NCI-H2227 (cell line): ENCODE measurements at regions not wholly inside any gene's neighbourhood (a gene's known extent, or its start where the extent isn't known, plus 50 kb on each side); places are given as distances from the start of the nearest gene placed in this dataset.

Experiments
- DNase-seq: peaks from one replicate; lab custom pipeline; 2025; ENCODE audit not compliant: unreplicated experiment; lab: John Stamatoyannopoulos, UW

GRCh38 chr20:39944861-39945260 lies 744.2 kb downstream of the MAFB start:
- DNase-seq = no peak

GRCh38 chr20:39943336-39943735 lies 745.7 kb downstream of the MAFB start:
- no peak for DNase-seq

- DNase-seq = no peak
Measured at GRCh38 chr20:39941245-39941644, 747.8 kb downstream of the MAFB start.

GRCh38 chr20:39939241-39939865 lies 749.7 kb downstream of the MAFB start:
- DNase-seq = no peak

DNA sequence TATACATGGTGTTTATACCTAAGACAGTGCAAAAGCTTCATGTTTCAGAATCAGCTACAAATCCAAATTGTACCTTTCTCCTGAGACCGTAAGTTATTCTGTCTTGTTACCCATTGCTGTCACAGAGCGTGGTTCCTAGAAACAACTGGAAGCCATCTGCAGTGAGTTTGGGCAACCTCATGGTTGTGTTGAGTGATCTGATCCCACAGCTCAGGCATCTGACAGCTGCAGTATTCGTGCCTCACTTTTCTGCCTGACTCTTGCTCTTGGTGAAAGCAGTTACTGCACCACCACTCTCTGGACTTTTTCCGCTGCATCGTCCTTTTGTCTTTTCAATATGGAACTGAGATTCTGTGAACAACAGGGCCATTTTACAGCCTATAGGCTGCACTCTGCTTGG lies 752.6 kb downstream of the MAFB start:
- no peak for DNase-seq

DNA sequence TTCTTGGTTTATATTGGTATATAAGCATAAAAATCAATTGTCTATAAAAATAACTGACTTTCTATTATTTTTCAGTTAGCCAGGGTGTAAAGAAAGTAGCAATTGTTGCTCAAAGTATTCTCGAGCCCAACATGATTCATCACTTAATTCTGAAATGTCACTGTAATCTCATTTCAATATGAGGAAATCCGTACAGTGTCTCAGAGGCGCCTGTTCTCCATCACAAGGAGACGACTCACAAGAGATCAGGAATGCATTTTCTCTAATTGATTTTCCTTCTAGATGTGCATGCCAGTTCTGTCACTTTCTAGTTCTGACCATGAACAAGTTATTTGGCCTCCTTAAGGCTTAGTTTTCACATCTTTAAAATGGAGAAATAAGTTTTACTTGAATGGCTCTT lies 753.1 kb downstream of the MAFB start:
- no peak for DNase-seq

GRCh38 chr20:39916236-39916765 lies 772.7 kb downstream of the MAFB start:
- no peak for DNase-seq

DNA sequence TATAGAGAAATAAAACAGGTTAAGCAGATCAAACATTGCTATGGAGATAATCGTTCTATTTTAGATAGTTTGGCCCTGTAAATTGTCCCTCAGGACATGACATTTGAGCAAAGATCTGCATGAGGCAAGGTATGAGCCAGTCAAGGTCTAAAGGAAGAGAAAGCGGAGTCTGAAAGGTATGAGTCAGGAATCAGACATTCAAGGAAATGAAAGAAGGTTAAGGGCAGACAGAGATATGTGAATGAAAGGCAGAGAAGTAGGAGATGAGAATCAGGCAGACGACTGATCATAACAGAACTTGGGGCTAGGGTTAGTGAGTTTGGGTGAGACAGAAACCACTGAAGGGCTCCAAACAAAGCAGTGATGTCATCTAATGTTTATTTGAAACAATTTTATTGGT lies 775.8 kb downstream of the MAFB start:
- no peak for DNase-seq

DNA sequence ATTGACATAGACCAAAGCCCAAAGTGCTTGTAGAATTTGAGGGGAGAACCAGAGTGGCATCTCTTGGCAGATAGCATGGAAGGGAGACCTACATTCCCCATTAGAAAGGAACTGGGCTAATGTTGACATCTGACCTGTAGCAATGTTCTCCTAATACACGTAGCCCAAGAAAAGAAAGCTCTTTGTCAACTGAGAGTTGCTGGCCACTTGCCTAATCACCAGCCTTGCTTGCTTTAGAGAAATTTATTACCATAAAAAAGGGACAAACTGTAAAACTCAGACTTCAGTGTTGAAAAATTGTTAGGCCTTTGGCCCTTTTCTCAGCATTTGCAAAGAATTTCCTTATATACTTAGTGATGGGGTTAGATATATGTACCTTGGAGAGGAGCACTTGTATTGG lies 777.5 kb downstream of the MAFB start:
- no peak for DNase-seq

- DNase-seq = no peak
Measured at GRCh38 chr20:39910536-39910935, 778.5 kb downstream of the MAFB start.

GRCh38 chr20:39909447-39909846 lies 779.6 kb downstream of the MAFB start:
- no peak for DNase-seq

GRCh38 chr20:39904476-39905112 lies 784.4 kb downstream of the MAFB start:
- no peak for DNase-seq

- no peak for DNase-seq
Measured at GRCh38 chr20:39903806-39904465, 785.1 kb downstream of the MAFB start.

GRCh38 chr20:39899881-39900280 lies 789.2 kb downstream of the MAFB start:
- DNase-seq = no peak

DNA sequence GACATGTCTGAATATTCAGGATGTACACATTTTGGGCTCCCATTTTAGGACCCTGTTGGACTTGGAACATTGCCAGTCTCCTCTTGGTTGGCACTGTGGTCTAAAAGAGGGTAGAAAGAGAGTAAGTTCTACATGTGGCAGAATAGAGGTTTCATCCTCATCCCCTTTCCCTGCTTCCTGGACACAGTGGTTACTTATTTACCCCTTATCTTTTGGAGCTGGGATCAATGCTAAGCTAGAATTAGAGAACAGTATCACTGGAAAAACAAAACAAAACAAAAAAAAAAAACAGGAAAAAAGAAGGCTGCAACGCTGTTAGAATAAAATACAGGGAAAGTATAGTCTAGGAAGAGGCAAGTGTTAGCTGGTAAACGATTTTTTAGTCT lies 790.6 kb downstream of the MAFB start:
- DNase-seq = no peak

- no peak for DNase-seq
Measured at GRCh38 chr20:39897781-39898466, 791.1 kb downstream of the MAFB start.

- no peak for DNase-seq
Measured at GRCh38 chr20:39897058-39897457, 792.0 kb downstream of the MAFB start.

GRCh38 chr20:39894067-39894466 lies 795.0 kb downstream of the MAFB start:
- DNase-seq = no peak

DNA sequence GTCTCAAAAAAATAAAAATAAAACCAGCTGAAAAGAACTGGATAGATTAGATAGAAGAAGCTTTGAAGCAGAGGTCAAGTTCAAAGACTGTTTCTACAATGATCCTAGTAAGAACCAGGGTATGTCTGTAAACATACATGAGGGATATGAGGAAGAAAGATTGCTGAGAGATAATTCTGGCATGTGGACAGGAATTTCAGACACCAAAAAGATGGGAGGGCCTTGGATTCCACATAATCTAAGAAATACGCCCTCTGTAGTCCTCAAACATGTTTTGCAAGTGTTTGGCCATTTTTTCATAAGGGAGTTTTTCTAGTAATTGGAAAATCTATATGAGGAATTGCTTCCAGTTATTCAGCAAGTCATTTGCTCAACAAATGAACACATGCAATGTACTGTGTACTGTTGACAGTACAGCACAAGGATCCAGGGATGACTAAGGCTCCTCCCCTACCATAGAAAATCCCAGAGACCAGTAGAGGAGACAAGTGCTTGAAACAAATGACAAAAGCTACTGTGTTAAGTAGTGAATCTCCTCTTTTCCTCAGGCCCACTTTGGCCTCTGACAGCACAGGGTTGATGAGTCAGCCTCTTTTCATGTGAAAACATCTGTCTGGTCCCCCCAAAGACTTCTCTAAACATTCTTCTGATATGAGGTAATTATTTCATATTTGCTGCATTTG lies 795.9 kb downstream of the MAFB start:
- no peak for DNase-seq

GRCh38 chr20:39890697-39891096 lies 798.3 kb downstream of the MAFB start:
- DNase-seq = no peak

DNA sequence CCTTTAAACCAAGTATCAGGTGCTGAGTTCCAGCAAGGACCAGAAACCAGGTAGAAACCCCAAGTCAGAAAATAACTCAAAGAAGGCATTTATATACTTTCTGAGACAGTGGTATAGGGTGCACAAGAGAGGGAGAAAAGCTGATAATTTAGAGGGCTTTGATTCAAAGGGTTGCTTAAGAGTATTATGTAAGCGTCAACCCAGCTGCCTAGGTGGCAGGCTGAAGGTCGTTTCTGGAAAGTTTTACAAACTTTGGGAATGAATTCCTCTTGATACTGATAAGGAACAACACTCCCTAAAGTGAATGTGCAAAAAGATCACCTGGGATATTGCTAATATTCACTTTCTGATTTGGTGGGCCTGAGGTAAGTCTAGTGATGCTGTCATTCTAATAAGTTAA lies 800.7 kb downstream of the MAFB start:
- DNase-seq = no peak
